Glomerular endothelial cell (primary cell): ENCODE measurements at regions not wholly inside any gene's neighbourhood (a gene's known extent, or its start where the extent isn't known, plus 50 kb on each side); places are given as distances from the start of the nearest gene placed in this dataset.

Experiments used
- DNase-seq: peaks from one replicate; pipeline ENCODE4 v3.0.0-alpha.2; 2011; ENCODE audit warnings: low read depth, low spot score; ENCODE audit errors: extremely low read depth

DNA sequence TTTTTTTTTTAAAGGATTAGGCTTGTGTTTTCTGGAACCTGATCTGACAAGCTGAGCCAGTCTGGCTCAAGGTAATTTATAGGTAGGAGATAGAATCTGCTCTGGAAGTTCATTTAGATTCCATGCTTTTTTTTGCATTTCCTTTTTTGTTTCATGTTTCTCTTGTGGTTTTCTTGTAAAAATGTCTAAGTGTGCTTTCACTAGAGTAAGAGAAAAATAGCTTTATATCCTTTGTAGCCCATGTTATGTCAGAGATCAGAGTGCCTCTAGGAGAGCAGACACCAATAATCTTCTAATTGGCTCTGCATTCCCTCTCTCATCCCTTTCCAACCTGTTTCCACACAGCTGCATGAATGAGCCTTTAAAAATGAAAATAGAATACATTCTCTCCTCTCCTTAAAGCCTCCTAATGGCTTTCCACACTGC is 389.8 kb upstream of the KCNMB2 start:
- no peak for DNase-seq

DNA sequence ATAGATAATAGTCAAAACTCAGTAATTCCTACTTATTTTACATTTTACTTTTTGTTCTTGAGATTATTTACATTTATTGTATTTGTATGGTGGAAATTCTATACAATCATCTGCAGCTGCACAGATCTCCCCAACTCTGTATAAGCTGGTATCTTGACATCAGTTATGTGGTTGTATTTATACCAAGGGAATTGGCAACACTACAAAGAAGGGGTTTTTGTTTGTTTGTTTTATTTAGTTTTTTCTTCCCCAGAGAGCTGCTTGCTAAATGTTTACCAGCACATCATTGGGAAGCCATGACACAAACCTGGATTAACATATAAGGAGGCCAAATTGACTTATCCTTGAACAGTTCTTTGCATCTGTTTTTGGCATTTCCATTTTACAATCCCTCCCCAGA is 389.2 kb upstream of the KCNMB2 start:
- DNase-seq, result no peak

GRCh38 chr3:178152031-178152806 is 384.0 kb upstream of the KCNMB2 start:
- no peak for DNase-seq

DNA sequence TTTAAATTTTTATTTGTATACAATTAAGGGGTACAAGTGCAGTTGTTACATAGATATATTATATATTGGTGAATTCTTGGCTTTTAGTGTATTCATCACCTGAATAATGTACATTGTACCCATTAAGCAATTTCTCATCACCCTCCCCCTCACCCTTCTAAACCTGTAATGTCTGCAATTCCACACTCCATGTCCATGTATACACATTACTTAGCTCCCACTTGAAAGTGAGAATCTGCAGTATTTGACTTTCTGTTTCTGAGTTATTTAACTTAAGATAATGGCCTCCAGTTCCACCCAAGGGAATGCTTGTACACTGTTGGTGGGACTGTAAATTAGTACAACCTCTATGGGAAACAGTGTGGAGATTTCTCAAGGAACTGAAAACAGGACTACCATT is 383.2 kb upstream of the KCNMB2 start:
- no peak for DNase-seq

GRCh38 chr3:178155521-178155920 is 380.7 kb upstream of the KCNMB2 start:
- DNase-seq, result no peak

GRCh38 chr3:178156301-178156700 is 379.9 kb upstream of the KCNMB2 start:
- DNase-seq, result no peak

- peak; percentile 66 for DNase-seq
These were observed 376.5 kb upstream of the KCNMB2 start for GRCh38 chr3:178159691-178160220.

DNA sequence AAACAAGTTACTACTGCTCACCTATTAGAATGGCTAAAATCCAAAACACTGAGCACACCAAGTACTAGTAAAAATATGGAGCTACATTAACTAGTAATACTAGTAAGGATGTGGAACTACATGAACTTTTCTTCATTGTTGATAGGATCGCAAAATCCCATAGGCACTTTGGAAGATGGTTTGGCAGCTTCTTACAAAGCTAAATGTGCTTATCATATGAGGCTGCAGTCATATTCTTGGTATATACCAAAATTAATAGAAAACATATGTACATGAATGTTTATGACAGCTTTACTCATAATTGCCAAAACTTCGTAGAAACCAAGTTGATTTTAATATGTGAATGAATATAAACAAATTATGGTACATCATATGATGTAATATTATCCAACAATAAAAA is 366.8 kb upstream of the KCNMB2 start:
- DNase-seq, result no peak

- DNase-seq, result peak; percentile 94
These were observed 365.3 kb upstream of the KCNMB2 start for GRCh38 chr3:178170698-178171535.

DNA sequence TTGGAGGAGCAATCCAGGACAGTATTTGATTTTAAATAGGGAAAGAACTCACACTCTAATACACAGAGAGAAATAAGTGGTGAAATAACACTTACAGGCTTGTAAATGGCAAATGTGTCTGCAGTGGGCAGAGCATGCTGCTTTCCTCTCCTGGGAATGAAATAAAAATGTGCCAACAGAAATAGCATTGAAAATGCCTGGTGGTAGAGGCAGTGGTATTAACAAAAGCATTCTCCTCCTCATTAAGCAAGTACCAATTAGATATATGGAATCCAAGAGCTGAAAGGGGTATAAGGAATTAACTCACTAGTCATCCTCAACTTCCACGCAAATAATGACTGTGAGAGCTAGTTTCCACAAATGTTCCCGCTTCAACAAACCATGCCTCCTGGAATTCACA is 364.1 kb upstream of the KCNMB2 start:
- no peak for DNase-seq

- DNase-seq, result no peak
These were observed 361.9 kb upstream of the KCNMB2 start for GRCh38 chr3:178174201-178174915.

- no peak for DNase-seq
These were observed 355.1 kb upstream of the KCNMB2 start for GRCh38 chr3:178181088-178181487.

- no peak for DNase-seq
These were observed 354.5 kb upstream of the KCNMB2 start for GRCh38 chr3:178181784-178182183.

- no peak for DNase-seq
These were observed 353.9 kb upstream of the KCNMB2 start for GRCh38 chr3:178182337-178182779.

GRCh38 chr3:178184833-178185232 is 351.4 kb upstream of the KCNMB2 start:
- no peak for DNase-seq

DNA sequence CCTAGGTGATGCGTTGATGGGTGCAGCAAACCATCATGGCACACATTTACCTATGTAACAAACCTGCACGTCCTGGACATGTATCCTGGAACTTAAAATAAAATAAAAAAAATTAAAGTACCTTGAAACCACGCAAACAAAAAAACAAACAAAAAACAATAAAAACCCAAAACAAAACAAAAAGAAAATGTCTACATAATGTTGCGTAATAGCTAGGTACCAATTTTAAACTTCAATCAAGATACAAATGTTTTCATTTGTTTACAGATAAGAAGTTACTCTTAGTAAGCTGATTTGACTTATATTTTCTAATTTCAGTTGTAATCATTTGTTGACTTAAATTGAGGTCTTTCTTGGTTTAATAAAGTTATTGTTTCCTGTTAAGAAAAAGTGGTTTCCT is 349.6 kb upstream of the KCNMB2 start:
- DNase-seq, result no peak

- no peak for DNase-seq
These were observed 346.4 kb upstream of the KCNMB2 start for GRCh38 chr3:178189854-178190253.

DNA sequence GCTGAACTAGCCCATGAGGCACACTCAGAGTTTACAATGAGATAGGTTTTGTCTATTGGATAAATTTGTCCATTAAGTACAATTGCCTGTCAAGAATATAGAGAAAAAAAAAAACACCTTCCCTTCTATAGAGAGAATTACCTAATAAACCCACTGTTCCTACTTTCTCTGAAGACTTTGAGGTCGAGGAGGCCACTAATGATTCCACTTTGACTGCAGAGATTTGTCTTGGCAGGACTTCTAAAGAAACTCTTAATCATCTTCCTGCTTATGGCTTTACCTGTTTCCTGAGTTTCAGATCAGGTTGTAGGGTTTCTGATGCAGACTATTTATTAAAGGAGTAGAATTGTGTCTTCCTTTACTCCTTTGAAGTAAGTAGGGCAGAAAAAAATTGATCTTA is 342.4 kb upstream of the KCNMB2 start:
- no peak for DNase-seq

GRCh38 chr3:178194539-178194938 is 341.7 kb upstream of the KCNMB2 start:
- no peak for DNase-seq

DNA sequence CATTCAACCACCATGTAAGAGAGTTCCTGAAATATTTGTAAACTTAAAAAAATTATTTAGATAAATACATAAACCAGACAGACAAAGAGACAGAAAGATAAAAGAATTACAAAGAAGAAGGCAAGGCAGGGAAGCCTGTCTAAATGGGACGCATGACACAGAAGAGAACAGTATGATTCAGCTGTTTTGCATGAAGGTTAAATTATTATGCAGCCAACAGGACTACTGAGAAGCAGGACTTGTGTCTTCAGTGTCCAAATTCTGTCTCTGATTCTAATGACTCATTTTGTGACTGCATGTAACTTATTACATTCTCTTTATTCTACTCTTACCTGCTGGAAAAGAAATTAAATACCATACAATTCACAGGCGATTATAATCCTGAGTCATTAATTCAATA is 340.4 kb upstream of the KCNMB2 start:
- DNase-seq, result no peak

DNA sequence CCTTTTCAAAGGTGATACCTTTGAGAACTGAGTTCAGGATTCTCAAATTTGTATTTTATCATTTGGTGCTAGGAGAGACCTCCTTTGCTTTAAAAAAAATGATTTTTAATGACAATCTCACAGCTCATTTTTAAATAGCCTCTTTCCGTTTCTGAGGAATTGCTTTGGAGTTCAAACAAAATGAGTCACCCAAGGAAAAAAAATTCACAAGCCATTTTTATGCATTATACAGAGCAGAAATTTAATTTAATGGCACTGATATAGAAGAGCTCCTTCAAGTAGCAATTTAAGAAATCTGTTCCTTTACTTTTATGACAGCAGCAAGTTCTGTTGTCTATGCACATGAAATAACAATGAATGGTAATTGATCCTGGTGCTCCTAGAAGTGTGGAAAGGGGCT is 337.9 kb upstream of the KCNMB2 start:
- no peak for DNase-seq
